Karpas-422 (cell line): ENCODE measurements at regions not wholly inside any gene's neighbourhood (a gene's known extent, or its start where the extent isn't known, plus 50 kb on each side); places are given as distances from the start of the nearest gene placed in this dataset.

Experiments
- DNase-seq: peaks from one replicate; pipeline ENCODE4 v3.0.0-alpha.2; 2015
- H2AFZ ChIP-seq: fragments of 200-600 bp; sonication (generic); 2 replicates; pipeline ENCODE4 v1.6.1; 2014; ENCODE audit warnings: antibody characterized with exemption, low read length, mixed read lengths
- H3K27ac ChIP-seq: fragments of 200-600 bp; sonication (generic); 2 replicates; pipeline ENCODE4 v1.5.1; 2014; ENCODE audit warnings: mild to moderate bottlenecking, low read length, moderate library complexity
- H3K27me3 ChIP-seq: fragments of 200-600 bp; sonication (generic); 2 replicates; pipeline ENCODE4 v1.6.1; 2014; ENCODE audit warnings: low read length, mixed read lengths
- H3K36me3 ChIP-seq: fragments of 200-600 bp; sonication (generic); 2 replicates; pipeline ENCODE4 v1.6.1; 2014; ENCODE audit warnings: low read length, mixed read lengths; ENCODE audit not compliant: insufficient read depth
- H3K4me1 ChIP-seq: fragments of 200-600 bp; sonication (generic); 2 replicates; pipeline ENCODE4 v1.6.1; 2014; ENCODE audit warnings: mild to moderate bottlenecking, low read length, mixed read lengths
- H3K4me2 ChIP-seq: fragments of 200-600 bp; sonication (generic); 2 replicates; pipeline ENCODE4 v1.6.1; 2014; ENCODE audit warnings: low read length, low read depth, mild to moderate bottlenecking; ENCODE audit not compliant: poor library complexity, severe bottlenecking
- H3K4me3 ChIP-seq: fragments of 200-600 bp; sonication (generic); 2 replicates; pipeline ENCODE4 v1.5.1; 2014; ENCODE audit warnings: mild to moderate bottlenecking, antibody characterized with exemption, low read length, mixed read lengths
- H3K79me2 ChIP-seq: fragments of 200-600 bp; sonication (generic); 2 replicates; pipeline ENCODE4 v1.6.1; 2014; ENCODE audit warnings: mild to moderate bottlenecking, low read length, mixed read lengths
- H3K9ac ChIP-seq: fragments of 200-600 bp; sonication (generic); 2 replicates; pipeline ENCODE4 v1.6.0; 2014; ENCODE audit warnings: low read length
- H3K9me2 ChIP-seq: fragments of 200-600 bp; sonication (generic), shearing (Covaris generic); replicated peaks from 2 replicates; pipeline ENCODE4 v1.6.0; 2014; ENCODE audit warnings: mild to moderate bottlenecking, low read length, moderate library complexity; ENCODE audit not compliant: insufficient read depth
- H3K9me3 ChIP-seq: fragments of 300-700, 200-600 bp; sonication (generic); 2 replicates; pipeline ENCODE4 v1.6.1; 2014; ENCODE audit warnings: low read length, mixed read lengths
- H4K20me1 ChIP-seq: fragments of 200-600 bp; sonication (generic); 2 replicates; pipeline ENCODE4 v1.6.1; 2014; ENCODE audit warnings: mild to moderate bottlenecking, antibody characterized with exemption, low read length, low read depth; ENCODE audit not compliant: insufficient read depth

DNA sequence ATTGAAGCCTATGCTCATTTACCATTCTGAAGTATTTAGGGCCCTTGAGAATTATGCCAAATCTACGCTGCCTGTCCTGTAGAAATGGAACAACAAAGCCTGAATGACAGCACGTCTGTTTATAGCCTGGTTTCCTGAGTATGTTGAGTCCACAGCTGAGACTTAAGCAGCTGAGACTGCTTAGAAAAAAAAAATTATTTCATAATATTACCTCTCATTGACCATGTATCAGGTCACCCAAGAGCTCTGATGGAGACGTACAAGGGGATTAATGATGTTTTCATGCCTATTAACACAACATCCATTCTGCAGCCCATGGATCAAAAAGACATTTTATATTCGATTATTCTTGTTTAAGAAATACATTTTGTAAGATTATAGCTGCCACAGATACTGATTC, 387.2 kb upstream of the NCAM2 start:
- no peaks in the 10 kb centered on the region for H3K9me2 ChIP-seq
- no peaks in the 10 kb centered on the region for H3K27me3 ChIP-seq
- no peaks in the 10 kb centered on the region for H3K36me3 ChIP-seq
- H3K4me2 ChIP-seq, result no peak overlapping the region
- H2AFZ ChIP-seq, result no peak overlapping the region
- H3K9ac ChIP-seq, result no peak overlapping the region
- no peak overlapping the region for H3K4me3 ChIP-seq
- no peaks in the 10 kb centered on the region for H3K79me2 ChIP-seq
- H3K4me1 ChIP-seq, result no peaks in the 10 kb centered on the region
- no peak for DNase-seq
- H3K9me3 ChIP-seq, result peaks cover 2% of the 10 kb centered on the region; the same call in 1 of the 2 replicates
- H4K20me1 ChIP-seq, result no peaks in the 10 kb centered on the region
- H3K27ac ChIP-seq, result no peak overlapping the region

DNA sequence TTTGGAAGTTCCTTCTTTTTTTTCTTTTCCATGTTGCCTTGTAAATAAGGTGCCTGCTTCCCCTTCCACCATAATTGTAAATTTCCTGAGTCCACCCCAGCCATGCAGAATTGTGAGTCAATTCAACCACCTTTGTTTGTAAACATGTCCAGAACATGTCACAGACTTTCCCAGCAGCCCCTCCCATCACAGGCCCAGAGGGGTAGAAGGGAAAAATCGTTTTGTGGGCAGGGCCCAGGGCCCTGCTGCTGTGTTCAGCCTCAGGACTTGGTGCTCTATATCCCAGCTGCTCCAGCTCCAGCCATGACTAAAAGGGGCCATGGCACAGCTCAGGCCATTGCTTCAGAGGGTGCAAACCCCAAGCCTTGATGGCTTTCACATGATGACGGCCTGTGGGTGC, 384.6 kb upstream of the NCAM2 start:
- H3K9me3 ChIP-seq, result peaks cover 2% of the 10 kb centered on the region; the same call in 1 of the 2 replicates
- H3K9ac ChIP-seq, result no peak overlapping the region
- H3K9me2 ChIP-seq, result no peaks in the 10 kb centered on the region
- no peaks in the 10 kb centered on the region for H4K20me1 ChIP-seq
- no peak overlapping the region for H3K4me2 ChIP-seq
- no peak for DNase-seq
- H2AFZ ChIP-seq, result no peak overlapping the region
- no peaks in the 10 kb centered on the region for H3K4me1 ChIP-seq
- no peak overlapping the region for H3K27ac ChIP-seq
- no peaks in the 10 kb centered on the region for H3K36me3 ChIP-seq
- no peaks in the 10 kb centered on the region for H3K79me2 ChIP-seq
- no peak overlapping the region for H3K4me3 ChIP-seq
- H3K27me3 ChIP-seq, result no peaks in the 10 kb centered on the region

DNA sequence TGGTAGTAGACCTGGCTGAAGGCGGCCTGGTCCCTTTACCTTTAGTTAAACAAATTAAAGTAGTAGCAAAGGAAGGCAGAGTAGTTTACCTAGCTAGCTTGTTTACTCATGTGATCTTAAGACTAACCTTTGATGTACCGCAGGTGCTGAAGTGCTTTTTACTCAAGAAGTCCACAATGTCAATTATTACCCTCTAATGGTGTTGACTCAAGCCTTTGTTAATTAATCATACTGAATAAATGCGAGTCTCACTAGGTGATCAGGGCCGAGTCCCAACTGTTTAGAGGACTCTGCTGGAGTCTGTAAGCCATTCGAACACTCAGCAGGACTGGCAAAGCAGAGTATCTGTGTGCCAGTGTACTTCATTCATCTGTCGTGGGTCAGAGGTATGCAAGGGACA, 381.1 kb upstream of the NCAM2 start:
- no peaks in the 10 kb centered on the region for H3K9me2 ChIP-seq
- no peak overlapping the region for H3K4me3 ChIP-seq
- no peak overlapping the region for H3K4me2 ChIP-seq
- DNase-seq, result no peak
- H3K9me3 ChIP-seq, result peaks cover 6% of the 10 kb centered on the region
- H3K4me1 ChIP-seq, result no peaks in the 10 kb centered on the region
- no peaks in the 10 kb centered on the region for H3K27me3 ChIP-seq
- H3K27ac ChIP-seq, result no peak overlapping the region
- H3K9ac ChIP-seq, result no peak overlapping the region
- H3K36me3 ChIP-seq, result no peaks in the 10 kb centered on the region
- no peaks in the 10 kb centered on the region for H4K20me1 ChIP-seq
- no peaks in the 10 kb centered on the region for H3K79me2 ChIP-seq
- H2AFZ ChIP-seq, result no peak overlapping the region

GRCh38 chr21:20618878-20619277, 379.3 kb upstream of the NCAM2 start:
- H3K4me1 ChIP-seq, result no peaks in the 10 kb centered on the region
- H3K4me2 ChIP-seq, result no peak overlapping the region
- H3K9me2 ChIP-seq, result no peaks in the 10 kb centered on the region
- H3K27me3 ChIP-seq, result no peaks in the 10 kb centered on the region
- H3K9ac ChIP-seq, result no peak overlapping the region
- H3K4me3 ChIP-seq, result no peak overlapping the region
- no peaks in the 10 kb centered on the region for H3K36me3 ChIP-seq
- H2AFZ ChIP-seq, result no peak overlapping the region
- peaks cover 6% of the 10 kb centered on the region for H3K9me3 ChIP-seq
- no peaks in the 10 kb centered on the region for H3K79me2 ChIP-seq
- H3K27ac ChIP-seq, result no peak overlapping the region
- DNase-seq, result no peak
- no peaks in the 10 kb centered on the region for H4K20me1 ChIP-seq

DNA sequence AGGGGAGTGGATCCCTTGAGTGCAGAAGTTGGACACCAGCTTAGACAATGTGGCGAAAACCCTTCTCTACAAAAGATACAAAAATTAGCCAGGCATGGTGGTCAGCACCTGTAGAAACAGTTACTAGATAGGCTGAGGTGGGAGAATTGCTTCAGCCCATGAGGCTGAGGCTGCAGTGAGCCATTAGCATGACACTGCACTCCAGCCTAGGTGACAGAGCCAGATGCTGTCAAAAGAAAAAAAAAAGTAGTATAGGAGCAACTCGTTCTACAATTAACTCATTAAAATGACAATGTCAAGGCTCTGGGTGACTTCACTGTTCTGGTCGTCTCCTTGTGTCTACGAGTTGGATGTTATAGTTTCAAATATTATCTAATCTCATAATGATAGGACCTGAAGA, 370.6 kb upstream of the NCAM2 start:
- Histone ChIP-seq H3K9ac (no peak overlapping the region), H3K4me3 (no peak overlapping the region), H3K36me3 (no peaks in the 10 kb centered on the region), H3K4me2 (no peak overlapping the region), H3K9me3 (peaks cover 7% of the 10 kb centered on the region), H2AFZ (no peak overlapping the region), H4K20me1 (no peaks in the 10 kb centered on the region), H3K9me2 (0 out of 2 replicates have a peak, but pooled peaks cover 5% of the 10 kb centered on the region), H3K4me1 (no peaks in the 10 kb centered on the region), H3K27ac (no peak overlapping the region), H3K79me2 (no peaks in the 10 kb centered on the region), H3K27me3 (no peaks in the 10 kb centered on the region)
- DNase-seq, result no peak

DNA sequence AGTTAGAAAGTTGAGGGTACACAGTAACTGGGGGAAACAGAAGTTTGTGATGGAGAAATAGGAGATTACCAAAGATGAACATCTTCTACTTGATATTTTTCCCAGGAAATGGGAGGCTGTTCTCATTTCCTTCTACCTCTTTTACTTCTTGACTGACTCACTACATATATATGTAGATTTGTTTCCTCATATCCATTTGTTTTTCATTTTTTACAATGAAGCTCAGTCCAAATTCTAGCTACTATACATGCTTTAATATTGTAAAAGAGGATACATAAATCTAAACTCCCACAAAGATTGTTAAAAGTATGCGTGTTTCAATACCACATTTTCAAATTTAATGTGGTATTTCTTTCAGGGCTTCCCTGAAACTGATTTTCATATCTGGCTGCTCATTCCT, 366.6 kb upstream of the NCAM2 start:
- H3K9ac ChIP-seq, result no peak overlapping the region
- H3K4me2 ChIP-seq, result no peak overlapping the region
- H3K36me3 ChIP-seq, result no peaks in the 10 kb centered on the region
- no peaks in the 10 kb centered on the region for H4K20me1 ChIP-seq
- H3K27me3 ChIP-seq, result no peaks in the 10 kb centered on the region
- peaks cover 4% of the 10 kb centered on the region; the same call in 1 of the 2 replicates for H3K9me3 ChIP-seq
- H2AFZ ChIP-seq, result no peak overlapping the region
- no peak for DNase-seq
- no peaks in the 10 kb centered on the region for H3K9me2 ChIP-seq
- no peak overlapping the region for H3K27ac ChIP-seq
- H3K79me2 ChIP-seq, result no peaks in the 10 kb centered on the region
- H3K4me3 ChIP-seq, result no peak overlapping the region
- no peaks in the 10 kb centered on the region for H3K4me1 ChIP-seq

DNA sequence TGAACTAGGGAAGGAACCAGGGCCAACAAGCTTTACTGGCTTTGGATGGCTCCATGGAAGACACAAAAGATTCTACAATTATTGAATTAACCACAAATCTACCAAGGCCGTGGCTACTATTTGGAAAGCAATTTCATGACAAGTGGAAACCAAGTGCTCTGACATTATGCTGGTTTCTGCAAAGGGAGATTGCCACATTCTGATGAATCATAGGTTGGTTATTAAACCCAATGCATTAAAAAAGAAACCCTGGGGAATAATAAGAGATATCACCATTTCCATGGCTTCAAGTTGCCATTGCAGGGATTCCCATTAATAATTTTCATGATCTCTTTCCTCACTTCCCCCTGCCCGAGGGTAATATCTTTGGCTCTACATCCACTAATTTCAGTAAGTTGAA, 359.2 kb upstream of the NCAM2 start:
- H3K79me2 ChIP-seq, result no peaks in the 10 kb centered on the region
- H3K9me3 ChIP-seq, result no peaks in the 10 kb centered on the region; the same call in 1 of the 2 replicates
- H3K27me3 ChIP-seq, result no peaks in the 10 kb centered on the region
- no peak overlapping the region for H3K4me3 ChIP-seq
- no peak overlapping the region for H3K9ac ChIP-seq
- no peak for DNase-seq
- no peaks in the 10 kb centered on the region for H3K36me3 ChIP-seq
- no peaks in the 10 kb centered on the region for H3K4me1 ChIP-seq
- no peaks in the 10 kb centered on the region for H4K20me1 ChIP-seq
- H2AFZ ChIP-seq, result no peak overlapping the region
- no peaks in the 10 kb centered on the region for H3K9me2 ChIP-seq
- H3K4me2 ChIP-seq, result no peak overlapping the region
- no peak overlapping the region for H3K27ac ChIP-seq

- Histone ChIP-seq H3K9me2 (no peaks in the 10 kb centered on the region), H3K36me3 (no peaks in the 10 kb centered on the region), H3K79me2 (no peaks in the 10 kb centered on the region), H3K4me1 (no peaks in the 10 kb centered on the region), H4K20me1 (no peaks in the 10 kb centered on the region), H3K27me3 (no peaks in the 10 kb centered on the region), H3K27ac (no peak overlapping the region), H2AFZ (no peak overlapping the region), H3K4me3 (no peak overlapping the region), H3K9ac (no peak overlapping the region), H3K9me3 (no peaks in the 10 kb centered on the region; the same call in none of the 2 replicates), H3K4me2 (no peak overlapping the region)
- no peak for DNase-seq
Observed at GRCh38 chr21:20641241-20641640, 357.0 kb upstream of the NCAM2 start.

DNA sequence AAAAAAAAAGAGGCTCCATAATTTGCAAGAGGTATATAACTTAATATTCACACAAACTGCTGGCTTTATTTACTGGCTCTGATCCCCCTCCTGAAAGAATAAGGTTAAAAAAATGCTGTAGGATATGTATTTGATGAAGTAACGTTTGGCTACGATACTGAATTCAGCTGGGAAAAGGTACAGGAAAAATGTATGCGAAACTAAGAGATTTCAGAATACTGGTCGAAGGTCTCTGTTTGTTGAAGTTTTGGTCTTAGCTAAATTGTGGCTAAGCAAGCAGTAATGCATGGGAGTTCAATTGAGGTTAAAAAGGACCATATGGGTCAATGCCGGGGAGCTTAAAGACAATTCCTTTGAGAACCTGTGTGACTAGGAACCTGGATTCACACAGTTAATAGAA, 355.5 kb upstream of the NCAM2 start:
- H3K9ac ChIP-seq, result no peak overlapping the region
- no peaks in the 10 kb centered on the region for H3K27me3 ChIP-seq
- H3K9me2 ChIP-seq, result no peaks in the 10 kb centered on the region
- no peak overlapping the region for H3K4me3 ChIP-seq
- no peak overlapping the region for H2AFZ ChIP-seq
- H3K4me2 ChIP-seq, result no peak overlapping the region
- H3K79me2 ChIP-seq, result no peaks in the 10 kb centered on the region
- H3K9me3 ChIP-seq, result peaks cover 4% of the 10 kb centered on the region
- H3K27ac ChIP-seq, result no peak overlapping the region
- H3K36me3 ChIP-seq, result no peaks in the 10 kb centered on the region
- no peaks in the 10 kb centered on the region for H4K20me1 ChIP-seq
- no peak for DNase-seq
- no peaks in the 10 kb centered on the region for H3K4me1 ChIP-seq
